ENCODE measurements at regions not wholly inside any gene's neighbourhood (a gene's known extent, or its start where the extent isn't known, plus 50 kb on each side); places are given as distances from the start of the nearest gene placed in this dataset.
A peak's percentile ranks its signal among the peaks of the same experiment; 100 is the strongest.
"Not testable (repeated sequence)": the region's sequence is repeated elsewhere in the genome, so short reads cannot be mapped to it uniquely, and the experiment has no call there.

DNA sequence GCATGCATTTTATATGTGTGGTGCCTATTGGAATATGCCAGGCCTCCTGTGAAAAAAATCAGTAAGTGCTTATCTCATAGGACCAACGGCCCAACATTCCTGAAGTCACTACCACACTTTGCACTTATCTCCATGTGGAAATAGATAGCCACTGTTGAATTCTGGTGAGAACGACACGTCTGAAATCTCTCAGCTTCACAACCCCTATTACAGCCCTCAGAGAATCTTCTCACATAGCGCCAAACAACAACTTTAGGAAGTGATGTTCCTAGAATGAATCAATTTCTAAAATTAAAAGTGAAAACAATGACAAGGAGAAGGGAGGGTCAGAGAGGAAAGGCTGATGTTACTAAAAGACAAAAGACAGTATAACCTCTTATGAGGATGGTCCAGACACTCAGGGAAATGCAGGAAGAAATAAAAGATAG lies 270.8 kb upstream of the BTG1 start:
- no peak for DNase-seq

- no peak for DNase-seq
These were observed 268.8 kb upstream of the BTG1 start for GRCh38 chr12:92414170-92415070.

DNA sequence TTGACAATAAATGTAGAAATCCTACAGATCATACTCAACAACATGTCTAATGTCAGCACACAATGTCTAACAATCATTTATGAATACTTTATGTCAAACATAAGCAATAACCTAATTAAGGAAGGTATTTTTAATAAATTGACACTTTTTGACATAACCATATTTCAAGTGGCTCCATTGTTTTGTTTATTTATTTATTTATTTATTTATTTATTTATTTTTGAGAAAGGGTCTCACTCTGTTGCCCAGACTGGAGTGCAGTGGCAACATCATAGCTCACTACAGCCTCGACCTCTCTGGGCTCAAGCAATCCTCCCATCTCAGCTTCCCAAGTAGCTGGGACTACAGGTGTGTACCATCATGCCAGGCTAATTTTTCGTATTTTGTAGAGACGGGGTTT lies 267.6 kb upstream of the BTG1 start:
- DNase-seq = no peak

GRCh38 chr12:92412856-92413255 lies 267.2 kb upstream of the BTG1 start:
- DNase-seq = no peak

- no peak for DNase-seq
These were observed 266.0 kb upstream of the BTG1 start for GRCh38 chr12:92411687-92412086.

DNA sequence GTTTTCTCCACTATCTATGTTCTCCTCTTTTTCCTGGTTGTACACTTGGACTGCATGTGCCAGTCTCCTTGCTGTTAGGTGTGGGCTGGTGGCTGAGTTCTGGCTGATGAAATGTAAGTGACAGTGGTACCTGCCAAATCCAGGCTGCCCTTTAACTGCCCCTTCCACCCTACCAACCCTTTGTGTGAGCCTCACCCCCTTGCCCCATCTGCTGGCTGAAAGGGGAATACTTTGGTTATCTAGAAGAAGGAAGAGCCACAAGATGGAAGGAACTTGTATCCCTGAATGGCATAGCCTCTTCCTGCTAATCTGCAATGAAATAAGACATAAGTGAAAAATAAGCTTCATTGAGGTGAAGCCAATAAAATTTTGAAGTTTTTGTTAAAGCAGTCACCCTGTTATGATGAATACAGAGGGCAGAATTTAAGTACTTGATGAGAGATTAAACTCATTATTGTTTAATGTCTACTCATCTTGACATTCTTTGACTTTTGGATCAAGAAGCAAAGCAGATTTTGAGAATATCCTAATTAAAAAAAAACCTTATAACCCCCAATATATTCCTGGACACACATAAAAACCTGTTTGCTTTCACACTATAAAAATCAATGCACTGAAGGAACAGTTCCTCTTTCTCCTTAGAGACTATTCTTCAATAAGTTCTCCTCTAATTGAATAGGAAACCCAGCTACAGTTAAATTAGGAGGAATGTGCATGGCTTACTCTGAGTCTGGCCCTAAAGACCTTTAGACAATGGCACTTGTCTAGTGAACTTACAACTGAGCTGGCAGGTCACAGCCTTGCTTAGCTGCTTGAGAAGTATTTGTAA lies 262.6 kb upstream of the BTG1 start:
- DNase-seq = no peak

DNA sequence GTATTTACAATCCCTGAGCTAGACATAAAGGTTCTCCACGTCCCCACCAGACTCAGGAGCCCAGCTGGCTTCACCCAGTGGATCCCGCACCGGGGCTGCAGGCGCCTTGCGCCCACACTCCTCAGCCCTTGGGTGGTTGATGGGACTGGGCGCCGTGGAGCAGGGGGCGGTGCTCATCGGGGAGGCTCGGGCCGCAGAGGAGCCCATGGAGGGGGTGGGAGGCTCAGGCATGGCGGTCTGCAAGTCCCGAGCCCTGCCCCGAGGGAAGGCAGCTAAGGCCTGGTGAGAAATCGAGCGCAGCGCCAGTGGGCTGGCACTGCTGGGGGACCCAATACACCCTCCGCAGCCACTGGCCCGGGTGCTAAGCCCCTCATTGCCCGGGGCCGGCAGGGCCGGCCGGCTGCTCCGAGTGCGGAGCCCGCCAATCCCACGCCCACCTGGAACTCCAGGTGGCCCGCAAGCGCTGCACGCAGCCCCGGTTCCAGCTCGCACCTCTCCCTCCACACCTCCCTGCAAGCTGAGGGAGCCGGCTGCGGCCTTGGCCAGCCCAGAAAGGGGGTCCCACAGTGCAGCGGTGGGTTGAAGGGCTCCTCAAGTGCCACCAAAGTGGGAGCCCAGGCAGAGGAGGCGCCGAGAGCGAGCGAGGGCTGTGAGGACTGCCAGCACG lies 260.9 kb upstream of the BTG1 start:
- DNase-seq = not testable (repeated sequence)

GRCh38 chr12:92405801-92406251 lies 260.2 kb upstream of the BTG1 start:
- DNase-seq = peak; percentile 51

DNA sequence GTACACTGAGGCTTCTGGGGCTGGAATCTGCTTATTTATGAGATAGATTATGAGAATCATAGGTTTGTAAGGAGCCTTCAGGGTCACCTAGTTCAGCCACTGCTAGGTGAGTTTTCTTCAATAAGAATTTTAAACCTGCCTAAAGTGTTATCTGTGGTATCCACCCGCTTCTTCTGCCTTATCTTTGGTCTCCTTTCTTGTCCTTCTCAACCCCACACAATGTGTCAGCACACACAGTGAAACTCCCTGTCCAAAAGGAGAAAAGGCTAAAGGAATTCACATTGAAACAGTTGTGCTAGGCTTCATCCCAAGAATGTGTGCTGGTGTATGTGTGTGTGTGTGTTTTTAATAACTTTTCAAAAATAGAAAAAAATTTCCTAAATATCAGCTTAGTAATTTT lies 259.3 kb upstream of the BTG1 start:
- no peak for DNase-seq

DNA sequence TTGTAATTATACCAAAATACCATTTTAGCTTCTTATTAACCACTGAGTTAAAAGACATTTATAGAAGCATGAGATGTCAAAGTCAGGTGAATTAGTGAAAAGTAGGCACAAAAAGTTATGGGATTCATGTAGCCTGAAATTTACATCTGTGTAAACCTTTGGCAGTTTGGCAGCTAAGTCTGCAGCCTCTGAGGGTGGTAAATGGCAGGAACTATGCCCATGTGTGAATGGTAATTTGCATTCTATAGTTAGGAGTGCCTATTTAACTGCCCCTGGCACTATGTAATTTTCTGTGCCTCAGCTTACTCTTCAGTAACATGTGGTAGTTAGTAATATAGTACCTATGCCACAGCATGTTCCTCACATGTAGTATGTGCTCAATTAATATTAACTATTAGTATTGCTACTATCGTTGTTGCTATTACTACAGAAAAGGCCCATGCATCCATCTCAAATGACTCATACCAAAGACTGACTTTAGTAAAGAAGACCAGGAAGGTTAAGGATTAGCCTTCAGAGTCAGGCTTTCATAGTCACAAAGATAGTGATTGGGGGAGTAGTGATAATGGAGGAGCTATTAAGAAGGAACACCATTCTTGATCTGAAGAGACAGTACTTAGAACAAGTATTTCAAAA lies 258.7 kb upstream of the BTG1 start:
- DNase-seq = no peak

DNA sequence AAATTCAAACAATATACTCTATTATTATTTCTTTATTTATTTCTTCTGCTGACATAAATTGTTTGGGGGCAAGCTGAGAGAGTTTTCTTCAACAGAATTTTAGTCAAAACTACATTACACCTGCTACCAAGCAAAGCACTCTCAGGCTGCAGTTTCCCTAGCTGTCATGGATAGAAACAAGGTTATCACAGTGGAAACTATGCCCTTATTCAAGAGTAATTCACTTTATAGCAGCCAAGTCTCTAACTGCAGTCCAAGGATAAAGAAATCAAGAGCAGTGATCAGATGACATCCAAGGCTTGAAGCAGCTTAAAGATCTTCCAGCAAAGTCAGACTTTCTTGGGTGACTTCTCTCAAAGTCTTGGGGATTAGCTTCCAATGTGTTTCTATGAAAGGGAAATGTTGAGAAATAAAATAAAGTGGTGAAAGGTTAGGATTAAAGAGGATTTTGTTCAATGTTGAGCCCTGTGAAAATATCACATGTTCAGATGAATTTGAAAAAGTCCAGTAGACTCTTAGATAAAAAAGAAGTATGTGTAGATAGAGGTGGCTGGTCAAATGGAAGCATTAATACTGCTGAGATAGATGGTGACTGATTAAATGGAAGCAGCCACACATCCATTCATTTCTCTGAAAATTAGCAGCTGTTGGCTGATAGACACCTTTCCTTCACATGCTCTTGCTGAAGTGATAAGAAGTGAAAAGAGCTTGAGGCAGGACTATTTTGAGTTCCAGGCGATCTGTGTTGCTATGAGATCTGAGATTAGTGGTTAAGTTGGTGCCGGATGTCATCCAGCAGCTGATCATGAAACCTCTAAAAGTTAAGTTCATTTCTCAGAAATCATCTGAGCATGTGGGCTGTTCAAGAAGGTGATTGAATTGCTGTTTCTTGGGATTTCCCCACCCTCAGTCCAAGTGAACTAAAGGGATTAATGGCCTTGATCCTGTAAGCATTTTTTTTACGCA lies 257.8 kb upstream of the BTG1 start:
- no peak for DNase-seq

GRCh38 chr12:92402415-92402814 lies 256.8 kb upstream of the BTG1 start:
- DNase-seq = no peak

DNA sequence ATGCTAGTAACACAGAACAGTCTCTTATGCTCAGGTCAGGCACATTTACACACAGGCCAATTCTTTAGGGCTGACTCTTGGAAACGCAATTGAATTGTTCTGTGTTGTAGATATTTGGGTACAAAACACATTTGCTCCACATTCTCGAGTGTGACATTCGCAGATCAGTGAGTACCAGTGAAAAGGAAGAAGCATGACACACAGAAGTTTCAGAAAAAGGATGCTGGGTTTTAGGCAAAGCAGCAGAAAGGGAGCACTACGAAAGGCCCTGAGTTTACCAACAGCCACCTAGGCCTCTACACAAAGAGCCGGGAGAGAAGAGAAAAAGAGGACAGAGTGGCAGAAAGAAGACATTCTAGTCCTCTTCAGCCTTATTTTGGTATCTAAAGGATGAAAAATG lies 254.4 kb upstream of the BTG1 start:
- DNase-seq = no peak

DNA sequence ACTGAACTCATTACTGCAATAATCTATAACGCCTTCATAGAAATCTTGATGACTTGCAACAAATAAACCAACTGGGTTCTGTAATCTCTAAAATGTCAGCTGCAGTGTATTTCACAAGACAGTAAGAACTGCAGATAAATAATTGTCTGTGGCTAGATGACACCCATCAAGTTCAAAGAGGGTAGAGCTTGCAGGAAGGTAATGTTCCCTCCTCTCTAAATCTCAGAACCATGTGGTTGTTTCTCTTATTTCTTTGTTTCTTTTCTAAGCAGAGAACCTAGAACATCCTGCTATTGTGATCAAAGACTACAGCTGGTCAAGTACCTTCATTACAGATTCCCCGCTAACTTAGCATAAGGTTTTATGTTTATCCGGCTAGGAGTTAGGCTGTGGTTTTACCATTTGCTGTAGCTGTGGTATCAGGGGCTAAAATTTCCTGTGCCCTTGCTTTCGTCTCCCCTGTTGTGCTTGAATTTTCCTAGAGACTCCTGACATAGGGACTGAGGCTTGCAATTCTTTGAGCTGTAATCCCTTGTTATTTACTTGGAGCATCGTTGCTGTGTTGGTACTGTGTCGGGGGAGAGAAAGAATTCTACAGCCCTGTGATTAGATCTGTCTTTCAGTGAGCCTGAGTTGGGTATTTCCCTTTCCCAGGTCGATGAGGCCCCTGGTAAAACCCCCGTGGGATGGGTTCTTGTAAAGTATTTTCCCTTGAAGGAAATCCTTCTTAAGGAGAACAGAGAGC lies 253.1 kb upstream of the BTG1 start:
- DNase-seq = no peak

- DNase-seq = no peak
These were observed 251.1 kb upstream of the BTG1 start for GRCh38 chr12:92396647-92397252.

DNA sequence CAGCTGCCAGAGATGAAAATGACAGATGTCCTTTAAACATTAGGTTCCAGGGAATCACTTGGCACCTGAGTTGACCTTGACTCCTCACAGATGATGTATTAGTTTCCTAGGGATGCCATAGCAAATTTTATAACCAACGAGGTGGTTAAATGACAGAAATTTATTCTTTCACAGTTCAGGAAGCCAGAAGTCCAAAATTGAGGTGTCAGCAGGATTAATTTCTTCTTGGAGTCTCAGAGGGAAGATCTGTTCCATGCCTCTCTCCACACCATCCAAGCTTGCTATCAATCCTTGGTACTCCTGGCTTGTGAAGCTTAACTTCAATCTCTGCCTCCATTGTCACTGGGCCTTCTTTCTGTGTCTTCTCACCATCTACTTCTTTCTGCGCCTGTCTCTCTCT lies 249.7 kb upstream of the BTG1 start:
- no peak for DNase-seq

DNA sequence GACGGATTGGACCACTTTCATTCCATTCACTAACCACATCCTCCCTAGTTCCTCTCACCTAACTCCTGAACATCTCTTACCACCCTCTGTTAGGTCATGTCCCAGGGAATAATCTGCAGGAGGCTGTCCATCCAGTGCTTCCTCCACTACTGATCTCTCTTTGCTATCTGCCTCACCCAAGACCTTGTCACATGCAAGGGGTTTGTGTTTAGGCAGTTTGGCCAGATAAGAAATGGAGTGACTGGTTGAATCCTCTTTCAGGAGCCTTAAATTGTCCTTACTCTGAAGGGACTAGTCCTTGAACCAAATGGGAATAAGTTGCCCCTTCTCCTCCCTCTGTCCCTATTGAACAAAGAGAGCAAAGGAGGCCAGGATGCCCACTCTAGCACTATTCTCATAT lies 249.2 kb upstream of the BTG1 start:
- DNase-seq = no peak

- DNase-seq = no peak
These were observed 247.9 kb upstream of the BTG1 start for GRCh38 chr12:92393504-92393903.

- DNase-seq = not testable (repeated sequence)
These were observed 246.1 kb upstream of the BTG1 start for GRCh38 chr12:92391726-92392125.

- no peak for DNase-seq
These were observed 243.8 kb upstream of the BTG1 start for GRCh38 chr12:92389466-92389865.
